Activated naive CD8-positive, alpha-beta T cell treated with anti-CD3 and anti-CD28 coated beads, Interleukin-2, amount 50 U/mL, for 16 hours (primary cell): ENCODE measurements at regions not wholly inside any gene's neighbourhood (a gene's known extent, or its start where the extent isn't known, plus 50 kb on each side); places are given as distances from the start of the nearest gene placed in this dataset.

Experiments used
- DNase-seq: peaks from one replicate; pipeline ENCODE4 v3.0.0-alpha.2; 2020; ENCODE audit warnings: low read depth, low spot score

GRCh38 chr20:59376109-59376841 is 75.9 kb downstream of the EDN3 start:
- DNase-seq, result no peak

GRCh38 chr20:59376998-59377397 is 76.6 kb downstream of the EDN3 start:
- no peak for DNase-seq

- DNase-seq, result no peak
Observed at GRCh38 chr20:59377842-59378241, 77.4 kb downstream of the EDN3 start.

- no peak for DNase-seq
Observed at GRCh38 chr20:59378396-59378795, 78.0 kb downstream of the EDN3 start.

DNA sequence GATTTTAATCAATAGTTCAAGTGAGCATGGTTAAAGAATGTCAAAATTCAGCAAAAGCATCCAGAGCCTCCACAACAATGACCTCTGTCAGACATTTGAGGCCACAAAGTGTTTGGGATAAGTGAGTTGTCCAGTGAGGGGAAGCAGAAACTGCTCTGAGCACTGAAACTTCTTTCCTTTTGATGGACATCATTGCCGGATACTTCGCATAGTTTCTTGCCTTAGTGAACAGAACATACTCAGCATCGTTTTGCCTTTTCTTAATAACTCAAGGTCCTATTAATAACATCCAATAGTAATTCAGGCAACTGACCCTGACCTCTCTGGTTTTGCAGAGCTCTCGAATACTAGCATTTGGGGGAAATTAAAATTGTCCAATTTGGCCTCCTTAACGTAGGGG is 78.6 kb downstream of the EDN3 start:
- no peak for DNase-seq

- DNase-seq, result no peak
Observed at GRCh38 chr20:59381689-59382088, 81.3 kb downstream of the EDN3 start.

DNA sequence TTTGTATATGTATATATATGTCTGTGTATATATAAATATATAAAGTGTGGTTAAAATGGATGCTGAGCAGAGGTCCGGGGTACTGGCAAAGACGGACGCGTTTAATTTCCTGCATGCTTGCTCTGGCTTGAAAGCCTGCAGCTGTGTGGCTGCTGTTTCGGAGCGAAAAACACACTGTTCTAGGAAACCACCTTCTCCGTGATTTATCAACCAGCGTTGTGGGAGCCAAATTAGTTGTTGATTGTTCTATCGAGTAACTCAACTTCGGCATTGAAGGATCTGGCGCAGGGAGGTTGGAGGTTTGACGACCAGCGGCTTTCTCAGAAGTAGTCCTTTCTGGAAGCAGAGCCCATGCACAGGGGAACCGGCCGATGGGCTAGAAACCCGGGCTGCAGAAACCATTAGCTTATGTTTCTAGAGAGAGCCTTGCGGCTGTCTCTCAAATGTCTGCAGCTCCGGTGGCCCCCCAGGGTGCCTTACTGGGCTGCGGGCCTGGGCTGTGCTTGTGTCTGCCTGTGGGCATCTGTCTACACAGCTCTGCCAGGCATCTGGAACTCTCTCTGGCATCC is 81.8 kb downstream of the EDN3 start:
- DNase-seq, result no peak

DNA sequence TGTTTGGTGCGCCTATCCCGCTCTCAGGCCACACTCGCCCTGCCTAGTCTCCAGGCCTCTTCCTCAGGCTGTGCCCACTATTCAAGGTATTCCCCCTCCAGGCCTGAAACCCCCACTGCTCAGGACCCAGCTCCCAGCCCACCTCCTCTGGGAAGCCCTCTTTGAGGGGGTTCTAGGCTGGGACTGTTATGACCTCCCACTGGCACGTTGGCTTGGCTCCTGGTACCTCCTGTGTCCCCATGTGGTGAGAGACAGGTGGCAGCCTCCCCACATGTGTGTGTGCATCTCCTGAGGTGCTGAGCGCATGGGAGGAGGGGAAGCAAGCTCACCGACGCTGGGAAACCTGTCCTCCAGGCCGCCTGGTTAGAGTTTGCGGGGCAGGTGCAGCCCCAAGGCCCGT is 82.5 kb downstream of the EDN3 start:
- DNase-seq, result no peak

DNA sequence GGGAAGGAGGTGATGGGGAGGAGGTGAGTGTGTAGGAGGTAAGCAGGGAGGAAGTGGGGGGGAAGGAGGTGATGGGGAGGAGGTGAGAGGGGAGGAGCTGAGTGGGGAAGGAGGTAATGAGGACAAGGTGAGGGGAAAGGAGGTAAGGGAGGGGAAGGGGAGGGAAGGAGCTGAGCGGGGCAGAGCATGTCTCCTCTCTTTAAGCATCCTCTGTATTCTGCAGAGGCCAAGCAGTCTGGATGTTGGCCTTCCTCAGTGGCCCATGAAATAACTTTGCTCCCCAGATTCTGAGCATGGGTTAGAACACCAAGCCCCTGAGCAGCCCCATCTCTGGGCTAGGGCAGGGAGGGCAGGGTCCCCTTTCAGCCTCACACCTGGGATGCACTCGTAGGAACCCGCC is 84.6 kb downstream of the EDN3 start:
- DNase-seq, result no peak

DNA sequence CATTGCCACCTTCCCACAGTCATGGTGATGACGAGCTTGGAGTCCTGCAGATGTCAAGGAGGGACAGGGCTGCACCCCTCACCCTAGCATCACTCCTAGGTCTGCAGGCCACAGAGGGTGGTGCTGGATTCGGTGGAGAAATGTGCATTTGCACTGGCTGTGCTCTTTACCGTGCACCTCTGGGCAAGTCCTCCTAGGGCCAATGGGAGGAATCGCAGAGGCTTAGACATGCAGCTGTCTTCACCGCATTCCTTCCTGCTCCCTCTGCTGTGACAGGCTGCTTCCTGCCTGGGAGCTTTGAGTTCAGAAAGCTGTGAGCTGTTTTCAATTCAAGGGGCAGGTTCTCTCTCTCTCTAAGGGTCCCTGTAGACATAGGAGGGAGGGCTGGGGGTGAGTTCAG is 85.1 kb downstream of the EDN3 start:
- no peak for DNase-seq

DNA sequence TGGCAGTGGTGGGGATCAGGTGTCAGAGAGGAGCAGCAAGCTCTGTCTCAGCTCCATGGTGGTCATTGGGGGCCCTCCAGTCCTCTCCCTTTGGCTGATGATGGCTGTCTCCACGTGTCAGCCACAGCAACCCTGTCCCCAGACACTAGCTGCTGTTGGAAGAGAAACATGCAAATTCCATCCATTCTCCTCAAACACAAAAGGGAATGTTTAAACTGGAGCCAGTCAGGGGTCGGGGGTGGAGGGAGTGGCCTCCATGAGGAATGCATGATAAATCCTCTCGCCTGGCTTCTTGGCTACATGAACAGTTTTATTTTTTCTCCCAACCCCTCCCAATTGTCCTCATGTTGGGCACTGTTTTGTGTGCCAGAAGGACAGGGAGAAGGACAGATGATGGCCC is 86.4 kb downstream of the EDN3 start:
- DNase-seq, result no peak

DNA sequence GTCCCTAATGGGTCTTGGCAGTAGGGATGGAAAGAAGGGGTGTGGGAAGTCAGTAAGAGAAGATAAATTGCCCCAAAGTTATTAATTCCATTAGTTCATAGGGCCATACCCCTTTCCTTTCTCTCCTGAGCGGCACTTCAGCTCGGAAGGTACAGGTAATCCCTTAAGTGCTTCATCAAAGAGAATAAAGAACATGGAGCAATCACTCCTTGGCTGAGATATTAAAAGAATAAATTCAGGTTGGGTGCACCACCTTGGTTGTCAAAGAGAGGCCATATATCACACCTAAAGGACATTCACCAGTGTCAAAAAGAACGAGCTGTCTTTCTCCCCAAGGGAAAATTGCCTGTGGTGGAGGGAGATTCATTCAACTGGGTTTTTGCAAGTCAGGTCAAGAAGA is 87.5 kb downstream of the EDN3 start:
- DNase-seq, result no peak

- DNase-seq, result no peak
Observed at GRCh38 chr20:59388402-59388801, 88.0 kb downstream of the EDN3 start.

GRCh38 chr20:59390437-59390836 is 90.0 kb downstream of the EDN3 start:
- DNase-seq, result no peak

GRCh38 chr20:59391975-59392374 is 91.6 kb downstream of the EDN3 start:
- DNase-seq, result no peak

- DNase-seq, result no peak
Observed at GRCh38 chr20:59392736-59393135, 92.3 kb downstream of the EDN3 start.

- DNase-seq, result no peak
Observed at GRCh38 chr20:59393142-59393541, 92.7 kb downstream of the EDN3 start.

- no peak for DNase-seq
Observed at GRCh38 chr20:59395729-59396128, 95.3 kb downstream of the EDN3 start.

DNA sequence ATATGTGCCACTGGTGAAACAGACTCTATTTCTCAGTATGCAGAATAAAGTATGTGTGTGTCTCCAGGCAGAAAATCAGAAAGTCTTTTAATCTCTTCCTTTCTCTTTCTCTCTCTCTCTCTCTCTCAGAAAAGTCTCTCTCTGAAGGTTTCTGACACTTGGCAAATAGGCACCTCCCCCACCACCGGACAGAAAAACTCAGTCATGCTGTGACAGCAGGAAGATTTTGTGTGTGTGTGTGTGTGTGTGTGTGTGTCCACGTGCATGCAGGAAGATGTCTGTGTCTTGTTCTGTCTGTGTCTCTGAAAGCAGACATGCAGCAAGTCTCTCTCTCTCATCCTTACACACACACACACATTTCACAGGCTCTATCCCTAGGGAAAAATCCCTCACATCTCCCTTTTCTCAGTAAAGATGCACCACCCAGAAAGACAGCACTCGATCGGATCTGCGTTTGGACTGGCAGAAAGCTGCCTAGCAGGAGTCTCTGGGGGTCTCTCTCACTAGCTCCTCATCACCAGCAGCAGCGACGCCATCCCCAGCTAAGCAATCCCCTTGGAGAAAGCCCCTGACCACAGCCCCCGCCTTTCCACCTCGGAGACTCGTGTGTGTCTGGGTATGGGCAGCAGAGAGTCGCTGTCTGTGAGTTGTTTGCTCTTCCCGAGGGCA is 98.3 kb downstream of the EDN3 start:
- no peak for DNase-seq

GRCh38 chr20:59399426-59400099 is 99.2 kb downstream of the EDN3 start:
- DNase-seq, result no peak

GRCh38 chr20:59400708-59401107 is 100.3 kb downstream of the EDN3 start:
- no peak for DNase-seq

DNA sequence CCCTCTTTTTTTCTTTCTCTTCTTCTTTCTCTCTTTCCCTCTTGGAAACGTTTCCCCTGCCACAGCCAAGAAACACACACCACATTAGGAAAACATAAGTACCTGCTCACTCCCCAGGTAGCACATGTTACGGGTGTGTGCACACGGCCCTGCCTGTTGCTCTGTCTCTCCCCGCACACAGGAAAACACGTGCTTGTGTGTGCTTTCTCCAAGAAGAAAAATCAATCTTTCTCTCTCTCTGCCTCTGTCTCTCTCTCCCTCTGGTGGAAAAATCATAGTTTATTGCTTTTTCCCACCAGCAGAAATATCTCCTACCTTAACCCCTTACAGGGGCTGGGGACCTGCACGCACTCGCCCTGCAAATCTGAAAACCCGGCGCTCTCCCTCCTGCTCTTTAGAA is 102.3 kb downstream of the EDN3 start:
- DNase-seq, result no peak
